Epithelial cell of esophagus (primary cell): ENCODE measurements at regions not wholly inside any gene's neighbourhood (a gene's known extent, or its start where the extent isn't known, plus 50 kb on each side); places are given as distances from the start of the nearest gene placed in this dataset.
"Not testable (repeated sequence)": the region's sequence is repeated elsewhere in the genome, so short reads cannot be mapped to it uniquely, and the experiment has no call there.

Experiments
- DNase-seq: peaks from one replicate; pipeline ENCODE4 v3.0.0; 2010; ENCODE audit warnings: low read depth
- H3K4me3 ChIP-seq: 2 replicates; pipeline ENCODE4 v1.5.1; 2011; ENCODE audit warnings: mild to moderate bottlenecking, low read length, control low read depth
- TF ChIP-seq, protein P1 (sequence below): IDR thresholded peaks from 2 replicates; pipeline ENCODE4 v1.5.1; 2011; ENCODE audit warnings: low read depth, mild to moderate bottlenecking, low read length, control low read depth, inconsistent platforms; ENCODE audit not compliant: insufficient read depth; ENCODE audit errors: missing control alignments

GRCh38 chr4:111957997-111958396, 187.3 kb upstream of the FAM241A start:
- H3K4me3 ChIP-seq, result no peak overlapping the region
- no peak for DNase-seq
- TF ChIP-seq, protein P1, sequence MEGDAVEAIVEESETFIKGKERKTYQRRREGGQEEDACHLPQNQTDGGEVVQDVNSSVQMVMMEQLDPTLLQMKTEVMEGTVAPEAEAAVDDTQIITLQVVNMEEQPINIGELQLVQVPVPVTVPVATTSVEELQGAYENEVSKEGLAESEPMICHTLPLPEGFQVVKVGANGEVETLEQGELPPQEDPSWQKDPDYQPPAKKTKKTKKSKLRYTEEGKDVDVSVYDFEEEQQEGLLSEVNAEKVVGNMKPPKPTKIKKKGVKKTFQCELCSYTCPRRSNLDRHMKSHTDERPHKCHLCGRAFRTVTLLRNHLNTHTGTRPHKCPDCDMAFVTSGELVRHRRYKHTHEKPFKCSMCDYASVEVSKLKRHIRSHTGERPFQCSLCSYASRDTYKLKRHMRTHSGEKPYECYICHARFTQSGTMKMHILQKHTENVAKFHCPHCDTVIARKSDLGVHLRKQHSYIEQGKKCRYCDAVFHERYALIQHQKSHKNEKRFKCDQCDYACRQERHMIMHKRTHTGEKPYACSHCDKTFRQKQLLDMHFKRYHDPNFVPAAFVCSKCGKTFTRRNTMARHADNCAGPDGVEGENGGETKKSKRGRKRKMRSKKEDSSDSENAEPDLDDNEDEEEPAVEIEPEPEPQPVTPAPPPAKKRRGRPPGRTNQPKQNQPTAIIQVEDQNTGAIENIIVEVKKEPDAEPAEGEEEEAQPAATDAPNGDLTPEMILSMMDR, result no peak

GRCh38 chr4:111959222-111959621, 186.0 kb upstream of the FAM241A start:
- no peak overlapping the region for H3K4me3 ChIP-seq
- TF ChIP-seq, protein P1, result no peak
- DNase-seq, result peak; percentile 74

GRCh38 chr4:111960241-111960667, 185.0 kb upstream of the FAM241A start:
- peak; percentile 30 for DNase-seq
- no peak overlapping the region for H3K4me3 ChIP-seq
- TF ChIP-seq, protein P1, result no peak

DNA sequence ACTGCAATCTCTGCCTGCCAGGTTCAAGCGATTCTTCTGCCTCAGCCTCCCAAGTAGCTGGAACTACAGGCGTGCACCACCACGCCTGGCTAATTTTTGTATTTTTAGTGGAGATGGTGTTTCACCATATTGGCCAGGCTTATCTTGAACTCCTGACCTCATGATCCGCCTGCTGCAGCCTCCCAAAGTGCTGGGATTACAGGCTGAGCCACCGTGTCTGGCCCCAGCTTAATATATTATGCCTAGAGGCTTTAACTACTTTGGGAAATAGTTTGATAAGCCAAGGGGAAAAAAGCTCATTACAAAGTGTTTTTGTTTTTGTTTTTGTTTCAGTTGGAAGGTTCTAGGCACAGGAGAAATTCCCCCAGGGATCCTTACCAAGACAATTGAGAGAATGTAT, 184.2 kb upstream of the FAM241A start:
- not testable (repeated sequence) for H3K4me3 ChIP-seq, DNase-seq

- no peak overlapping the region for H3K4me3 ChIP-seq
- DNase-seq, result peak; percentile 65
- TF ChIP-seq, protein P1, result no peak
Measured at GRCh38 chr4:111961809-111962208, 183.4 kb upstream of the FAM241A start.

GRCh38 chr4:111963158-111963700, 182.0 kb upstream of the FAM241A start:
- no peak overlapping the region for H3K4me3 ChIP-seq
- DNase-seq, result no peak
- TF ChIP-seq, protein P1, result no peak

DNA sequence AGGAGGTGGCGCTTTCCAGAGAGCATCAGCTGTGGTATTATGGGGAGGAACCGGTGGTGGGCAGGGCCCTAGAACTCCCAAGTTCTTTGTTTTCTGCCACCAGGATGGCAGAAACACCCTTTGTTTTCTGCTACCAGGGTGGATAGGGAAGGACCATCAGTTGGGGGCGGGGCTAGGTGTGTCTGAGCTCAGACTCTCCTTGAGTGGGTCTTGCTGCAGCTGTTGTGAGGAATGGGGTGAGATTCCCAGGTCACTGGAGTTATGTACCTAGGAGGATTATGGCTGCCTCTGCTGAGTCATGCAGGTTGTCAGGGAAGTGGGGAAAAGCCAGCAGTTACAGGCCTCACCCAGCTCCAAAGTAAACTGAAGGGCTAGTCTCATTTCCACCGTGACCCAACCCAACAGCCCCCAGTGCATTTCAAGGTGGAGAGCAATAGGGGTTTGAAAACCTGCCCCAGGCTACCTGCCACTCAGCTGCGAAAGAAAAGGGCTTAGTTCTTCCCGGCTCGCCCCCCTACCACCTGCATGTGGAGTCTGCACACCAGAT, 167.8 kb upstream of the FAM241A start:
- DNase-seq, result peak; percentile 32
- H3K4me3 ChIP-seq, result no peak overlapping the region
- TF ChIP-seq, protein P1, result no peak
